OCI-LY1 (cell line): ENCODE measurements at regions not wholly inside any gene's neighbourhood (a gene's known extent, or its start where the extent isn't known, plus 50 kb on each side); places are given as distances from the start of the nearest gene placed in this dataset.

Source experiments
- H2AFZ ChIP-seq: fragments of 200-600 bp; sonication (generic), shearing (Covaris generic); 2 replicates; pipeline ENCODE4 v1.6.0; 2014; ENCODE audit warnings: antibody characterized with exemption, mild to moderate bottlenecking, low read length
- H3F3A ChIP-seq: fragments of 200-600 bp; sonication (generic), shearing (Covaris generic); 2 replicates; pipeline ENCODE4 v1.6.0; 2014; ENCODE audit warnings: mild to moderate bottlenecking, antibody characterized with exemption, low read length, moderate library complexity; ENCODE audit not compliant: insufficient read depth
- H3K27ac ChIP-seq: fragments of 200-600 bp; sonication (generic); 2 replicates; pipeline ENCODE4 v1.5.1; 2014; ENCODE audit warnings: low read length, mixed run types, mild to moderate bottlenecking, low read depth; ENCODE audit not compliant: poor library complexity, severe bottlenecking
- H3K27me3 ChIP-seq: fragments of 200-600 bp; sonication (generic); 2 replicates; pipeline ENCODE4 v1.6.0; 2014; ENCODE audit warnings: antibody characterized with exemption, mild to moderate bottlenecking, low read length, moderate library complexity; ENCODE audit not compliant: insufficient read depth
- H3K36me3 ChIP-seq: fragments of 200-600 bp; sonication (generic); 2 replicates; pipeline ENCODE4 v1.6.1; 2014; ENCODE audit warnings: mild to moderate bottlenecking, antibody characterized with exemption, low read length, moderate library complexity, mixed read lengths; ENCODE audit not compliant: insufficient read depth
- H3K4me1 ChIP-seq: fragments of 200-600 bp; sonication (generic); 2 replicates; pipeline ENCODE4 v1.5.1; 2014; ENCODE audit warnings: mild to moderate bottlenecking, low read length, moderate library complexity; ENCODE audit not compliant: insufficient read depth, severe bottlenecking
- H3K4me2 ChIP-seq: fragments of 200-600 bp; sonication (generic), shearing (Covaris generic); 2 replicates; pipeline ENCODE4 v1.6.1; 2014; ENCODE audit warnings: low read length
- H3K4me3 ChIP-seq: fragments of 200-600 bp; sonication (generic); 2 replicates; pipeline ENCODE4 v1.5.1; 2014; ENCODE audit warnings: low read length, low read depth, mild to moderate bottlenecking, mixed read lengths; ENCODE audit not compliant: poor library complexity, severe bottlenecking
- H3K79me2 ChIP-seq: fragments of 200-600 bp; shearing (Covaris generic); 2 replicates; pipeline ENCODE4 v1.6.1; 2016; ENCODE audit warnings: mixed run types, low read length, mixed read lengths; ENCODE audit not compliant: insufficient read depth
- H3K9ac ChIP-seq: fragments of 200-600 bp; sonication (generic), shearing (Covaris generic); 2 replicates; pipeline ENCODE4 v1.6.1; 2014; ENCODE audit warnings: mild to moderate bottlenecking, low read length, mixed read lengths
- H3K9me2 ChIP-seq: fragments of 200-600 bp; sonication (generic), shearing (Covaris generic); 2 replicates; pipeline ENCODE4 v1.6.1; 2014; ENCODE audit warnings: low read depth, mild to moderate bottlenecking, low read length, mixed read lengths
- H3K9me3 ChIP-seq: fragments of 200-600 bp; shearing (Covaris generic); 2 replicates; pipeline ENCODE4 v1.6.1; 2014; ENCODE audit warnings: low read length, mixed read lengths
- H4K20me1 ChIP-seq: fragments of 200-600 bp; sonication (generic), shearing (Covaris generic); 2 replicates; pipeline ENCODE4 v1.6.0; 2016; ENCODE audit warnings: mild to moderate bottlenecking, low read length; ENCODE audit not compliant: insufficient read depth
- EZH2 ChIP-seq: fragments of 200-600 bp; sonication (generic), shearing (Covaris generic); IDR thresholded peaks from 2 replicates; pipeline ENCODE4 v1.8.0; 2017; ENCODE audit warnings: borderline replicate concordance, mixed run types, mild to moderate bottlenecking, antibody characterized with exemption, low read length, moderate library complexity, mixed read lengths
- TF ChIP-seq, protein P1 (sequence below): fragments of 200-600 bp; sonication (generic), shearing (Covaris generic); IDR thresholded peaks from 2 replicates; pipeline ENCODE4 v1.5.1; 2017; ENCODE audit warnings: mild to moderate bottlenecking, antibody characterized with exemption, low read length, moderate library complexity, mixed read lengths

DNA sequence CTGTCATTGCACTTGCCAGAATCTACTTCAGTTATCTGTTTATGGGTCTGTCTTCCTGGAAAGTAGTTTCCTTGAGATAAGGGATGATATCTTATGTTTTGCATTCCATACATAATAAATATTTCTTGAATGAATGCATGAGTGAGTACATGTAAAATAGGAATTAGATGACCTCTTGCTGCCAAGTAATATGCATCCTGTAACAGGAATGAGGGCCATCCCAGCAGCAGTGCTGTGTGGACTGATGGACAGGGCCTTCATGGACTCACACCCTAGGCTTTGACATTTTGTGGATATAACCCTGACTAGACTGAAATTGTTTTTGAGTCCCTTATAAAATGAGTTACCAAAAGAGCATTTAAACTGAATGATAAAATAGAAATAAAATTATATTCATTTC lies 77.2 kb upstream of the NEIL3 start:
- H3K9me3 ChIP-seq, result no peaks in the 10 kb centered on the region
- no peaks in the 10 kb centered on the region for H3K79me2 ChIP-seq
- H3F3A ChIP-seq, result no peaks in the 10 kb centered on the region
- H3K4me3 ChIP-seq, result no peak overlapping the region
- no peak overlapping the region for H3K4me2 ChIP-seq
- no peak for TF ChIP-seq EZH2
- TF ChIP-seq, protein P1, sequence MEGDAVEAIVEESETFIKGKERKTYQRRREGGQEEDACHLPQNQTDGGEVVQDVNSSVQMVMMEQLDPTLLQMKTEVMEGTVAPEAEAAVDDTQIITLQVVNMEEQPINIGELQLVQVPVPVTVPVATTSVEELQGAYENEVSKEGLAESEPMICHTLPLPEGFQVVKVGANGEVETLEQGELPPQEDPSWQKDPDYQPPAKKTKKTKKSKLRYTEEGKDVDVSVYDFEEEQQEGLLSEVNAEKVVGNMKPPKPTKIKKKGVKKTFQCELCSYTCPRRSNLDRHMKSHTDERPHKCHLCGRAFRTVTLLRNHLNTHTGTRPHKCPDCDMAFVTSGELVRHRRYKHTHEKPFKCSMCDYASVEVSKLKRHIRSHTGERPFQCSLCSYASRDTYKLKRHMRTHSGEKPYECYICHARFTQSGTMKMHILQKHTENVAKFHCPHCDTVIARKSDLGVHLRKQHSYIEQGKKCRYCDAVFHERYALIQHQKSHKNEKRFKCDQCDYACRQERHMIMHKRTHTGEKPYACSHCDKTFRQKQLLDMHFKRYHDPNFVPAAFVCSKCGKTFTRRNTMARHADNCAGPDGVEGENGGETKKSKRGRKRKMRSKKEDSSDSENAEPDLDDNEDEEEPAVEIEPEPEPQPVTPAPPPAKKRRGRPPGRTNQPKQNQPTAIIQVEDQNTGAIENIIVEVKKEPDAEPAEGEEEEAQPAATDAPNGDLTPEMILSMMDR, result no peak
- H3K4me1 ChIP-seq, result no peaks in the 10 kb centered on the region
- no peak overlapping the region for H3K9ac ChIP-seq
- H3K27ac ChIP-seq, result no peak overlapping the region
- H3K9me2 ChIP-seq, result no peaks in the 10 kb centered on the region
- H2AFZ ChIP-seq, result no peak overlapping the region
- no peaks in the 10 kb centered on the region for H3K36me3 ChIP-seq
- H3K27me3 ChIP-seq, result no peaks in the 10 kb centered on the region
- H4K20me1 ChIP-seq, result no peaks in the 10 kb centered on the region

DNA sequence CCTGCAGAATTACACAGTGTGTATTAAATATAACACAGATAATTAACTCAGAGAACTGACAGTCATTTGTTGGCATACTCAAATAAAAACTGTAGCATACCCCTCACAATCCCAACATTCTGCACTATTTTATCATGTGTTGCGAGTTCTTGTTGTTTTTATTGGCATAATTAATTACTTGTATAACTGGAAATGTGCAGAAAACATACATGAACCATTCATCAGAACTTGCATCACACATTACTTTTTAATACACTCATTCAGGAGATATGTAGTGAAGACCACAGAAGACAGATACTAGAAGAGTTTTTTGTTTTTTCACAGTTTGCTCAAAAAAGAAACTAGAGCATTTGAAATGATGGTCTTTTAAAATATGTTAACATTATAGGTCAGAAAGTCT lies 74.6 kb upstream of the NEIL3 start:
- Histone ChIP-seq H3K4me1 (no peaks in the 10 kb centered on the region), H3K79me2 (no peaks in the 10 kb centered on the region), H3K4me3 (no peak overlapping the region), H3K27me3 (no peaks in the 10 kb centered on the region), H3K9ac (no peak overlapping the region), H4K20me1 (no peaks in the 10 kb centered on the region), H3K9me3 (no peaks in the 10 kb centered on the region), H3K36me3 (no peaks in the 10 kb centered on the region), H3K4me2 (no peak overlapping the region), H3K27ac (no peak overlapping the region), H2AFZ (no peak overlapping the region), H3F3A (no peaks in the 10 kb centered on the region), H3K9me2 (no peaks in the 10 kb centered on the region)
- TF ChIP-seq, protein P1, result no peak
- TF ChIP-seq EZH2, result no peak

- H3K79me2 ChIP-seq, result no peaks in the 10 kb centered on the region
- no peak overlapping the region for H3K27ac ChIP-seq
Measured at GRCh38 chr4:177236886-177237285, 72.8 kb upstream of the NEIL3 start.

More at GRCh38 chr4:177236886-177237285, 72.8 kb upstream of the NEIL3 start:
- no peak overlapping the region for H3K4me3 ChIP-seq
- no peak overlapping the region for H3K4me2 ChIP-seq
- H3K9me2 ChIP-seq, result no peaks in the 10 kb centered on the region
- H4K20me1 ChIP-seq, result no peaks in the 10 kb centered on the region
- no peak overlapping the region for H2AFZ ChIP-seq
- no peaks in the 10 kb centered on the region for H3K4me1 ChIP-seq
- TF ChIP-seq, protein P1, result no peak
- TF ChIP-seq EZH2, result no peak
- no peaks in the 10 kb centered on the region for H3F3A ChIP-seq
- no peaks in the 10 kb centered on the region; the same call in 1 of the 2 replicates for H3K27me3 ChIP-seq
- H3K36me3 ChIP-seq, result no peaks in the 10 kb centered on the region
- no peaks in the 10 kb centered on the region for H3K9me3 ChIP-seq
- no peak overlapping the region for H3K9ac ChIP-seq
